Kidney tubule cell (primary cell): ENCODE measurements at regions not wholly inside any gene's neighbourhood (a gene's known extent, or its start where the extent isn't known, plus 50 kb on each side); places are given as distances from the start of the nearest gene placed in this dataset.
"Not testable (repeated sequence)": the region's sequence is repeated elsewhere in the genome, so short reads cannot be mapped to it uniquely, and the experiment has no call there.

ENCODE experiments used
- DNase-seq: peaks from one replicate; pipeline ENCODE4 v3.0.0-alpha.2; 2018; ENCODE audit warnings: low spot score

GRCh38 chr2:242071377-242071776 lies 201.8 kb downstream of the RTP5 start:
- not testable (repeated sequence) for DNase-seq

- not testable (repeated sequence) for DNase-seq
These were observed 202.4 kb downstream of the RTP5 start for GRCh38 chr2:242071936-242072335.

GRCh38 chr2:242075168-242075567 lies 205.6 kb downstream of the RTP5 start:
- peak; percentile 54 for DNase-seq

GRCh38 chr2:242075696-242076095 lies 206.2 kb downstream of the RTP5 start:
- DNase-seq = no peak

GRCh38 chr2:242076184-242076583 lies 206.7 kb downstream of the RTP5 start:
- DNase-seq = not testable (repeated sequence)

- peak; percentile 51 for DNase-seq
These were observed 208.9 kb downstream of the RTP5 start for GRCh38 chr2:242078426-242078825.

GRCh38 chr2:242079792-242080191 lies 210.3 kb downstream of the RTP5 start:
- DNase-seq = not testable (repeated sequence)

- DNase-seq = peak; percentile 65
These were observed 211.2 kb downstream of the RTP5 start for GRCh38 chr2:242080575-242081214.

GRCh38 chr2:242084034-242084433 lies 214.5 kb downstream of the RTP5 start:
- DNase-seq = not testable (repeated sequence)

GRCh38 chr2:242085024-242085674 lies 215.6 kb downstream of the RTP5 start:
- DNase-seq = not testable (repeated sequence)

- DNase-seq = no peak
These were observed 216.6 kb downstream of the RTP5 start for GRCh38 chr2:242085941-242086621.

- not testable (repeated sequence) for DNase-seq
These were observed 218.5 kb downstream of the RTP5 start for GRCh38 chr2:242088044-242088443.

- DNase-seq = peak; percentile 90
These were observed 219.1 kb downstream of the RTP5 start for GRCh38 chr2:242088471-242089212.

GRCh38 chr2:242089213-242089549 lies 219.7 kb downstream of the RTP5 start:
- DNase-seq = not testable (repeated sequence)

- DNase-seq = not testable (repeated sequence)
These were observed 227.7 kb downstream of the RTP5 start for GRCh38 chr2:242097278-242097677.

GRCh38 chr2:242098034-242098433 lies 228.5 kb downstream of the RTP5 start:
- DNase-seq = no peak

- no peak for DNase-seq
These were observed 229.1 kb downstream of the RTP5 start for GRCh38 chr2:242098445-242099128.

GRCh38 chr2:242103093-242103492 lies 233.6 kb downstream of the RTP5 start:
- not testable (repeated sequence) for DNase-seq

- DNase-seq = not testable (repeated sequence)
These were observed 234.8 kb downstream of the RTP5 start for GRCh38 chr2:242104202-242104956.

GRCh38 chr2:242107065-242107464 lies 237.5 kb downstream of the RTP5 start:
- DNase-seq = not testable (repeated sequence)
